ENCODE measurements at regions not wholly inside any gene's neighbourhood (a gene's known extent, or its start where the extent isn't known, plus 50 kb on each side); places are given as distances from the start of the nearest gene placed in this dataset.

DNA sequence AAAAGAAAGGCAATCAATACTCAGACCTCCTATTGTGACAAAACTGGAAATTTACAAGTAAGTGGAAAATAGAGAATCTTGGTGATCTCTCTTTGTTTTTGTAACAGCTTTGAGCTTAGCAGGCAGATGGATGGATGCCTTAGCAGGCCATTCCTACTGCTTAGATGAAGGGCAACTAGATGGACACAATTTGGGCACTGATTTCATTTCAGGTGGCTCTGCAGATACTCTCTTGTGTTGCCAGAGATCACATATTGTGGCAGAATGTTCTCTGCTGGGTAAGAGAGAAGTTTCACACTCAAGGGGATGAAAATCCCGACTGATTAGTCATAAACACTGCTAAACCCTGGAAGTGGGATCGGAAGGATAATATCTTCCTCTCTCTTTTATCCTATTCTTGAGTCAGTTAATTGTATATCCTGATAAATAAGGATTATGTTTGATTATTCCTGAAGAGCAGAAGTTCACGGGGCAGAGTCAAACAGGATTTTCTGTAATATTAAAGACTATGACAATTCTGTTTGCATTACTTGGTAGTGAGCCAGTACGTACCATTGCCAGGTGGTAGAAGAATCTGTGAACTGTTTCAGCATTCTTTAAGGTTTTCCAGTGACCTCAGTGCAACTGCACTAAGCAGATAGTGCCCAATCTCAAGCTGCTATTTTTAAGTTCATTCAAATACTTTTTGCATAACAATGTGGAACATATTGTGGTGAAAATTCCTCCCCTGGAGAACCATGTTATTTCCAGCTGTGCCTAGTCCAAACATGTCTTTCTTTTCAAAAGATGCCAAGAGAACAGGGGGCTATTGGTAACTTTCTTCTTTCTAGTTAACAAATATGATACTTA is 974.3 kb downstream of the FSTL5 start:
- intact Hi-C loops (cut with DNase I; ENCODE audit: low total_unique reads): no loop called here
- Histone ChIP-seq H3K36me3 (no peaks in the 10 kb centered on the region), H3K4me1 (no peaks in the 10 kb centered on the region), H3K4me3 (no peak overlapping the region), H3K27me3 (replicated peaks in 1 of 7) (no peaks in the 10 kb centered on the region), H3K9me3 (no peaks in the 10 kb centered on the region), H3K27ac (no peak overlapping the region)
- TF ChIP-seq CTCF (IDR thresholded peaks at IDR 0.05 in 8 of 11, conservative IDR thresholded peaks at IDR 0.05 in 3 of 11) (no peak), POLR2AphosphoS5 (IDR thresholded peaks at IDR 0.05) (no peak), POLR2A (IDR thresholded peaks at IDR 0.05) (no peak)
- WGBS, 5 donors: 68 to 90% (median 75%) methylated on average over 4 of the region's 4 CpGs
- no peak for DNase-seq

- Histone ChIP-seq H3K27ac (no peak overlapping the region), H3K4me1 (no peaks in the 10 kb centered on the region), H3K9me3 (no peaks in the 10 kb centered on the region), H3K36me3 (no peaks in the 10 kb centered on the region), H3K4me3 (no peak overlapping the region), H3K27me3 (replicated peaks in 1 of 7) (no peaks in the 10 kb centered on the region)
- TF ChIP-seq CTCF (IDR thresholded peaks at IDR 0.05 in 8 of 11, conservative IDR thresholded peaks at IDR 0.05 in 3 of 11): no peak
- no peak for TF ChIP-seq POLR2AphosphoS5 (IDR thresholded peaks at IDR 0.05)
- no peak for TF ChIP-seq POLR2A (IDR thresholded peaks at IDR 0.05)
- intact Hi-C loops (cut with DNase I; ENCODE audit: low total_unique reads): no loop called here
- 82 to 91% (median 87%) methylated on average over 6 of the region's 6 CpGs for WGBS, 5 donors
- DNase-seq: no peak
Observed at GRCh38 chr4:161188578-161188977, 975.2 kb downstream of the FSTL5 start.

DNA sequence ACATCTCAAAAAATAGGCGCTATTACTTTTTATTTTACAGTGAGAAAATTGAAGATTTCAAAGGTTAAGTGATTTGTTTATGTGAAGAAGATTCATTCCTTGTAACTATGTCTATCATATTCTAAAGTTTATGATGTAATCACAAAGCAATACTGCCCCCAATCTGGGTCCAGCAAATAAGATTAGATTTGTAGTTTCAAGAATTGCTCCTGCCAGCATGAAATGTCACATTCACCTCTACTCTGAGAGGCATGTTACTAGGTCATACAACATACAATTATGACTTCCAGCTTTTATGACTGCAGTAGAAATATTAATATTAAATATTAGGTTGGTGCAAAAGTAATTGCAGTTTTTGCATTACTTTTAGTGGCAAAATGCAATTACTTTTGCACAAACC is 976.2 kb downstream of the FSTL5 start:
- Histone ChIP-seq H3K9me3 (no peaks in the 10 kb centered on the region), H3K4me1 (no peaks in the 10 kb centered on the region), H3K36me3 (no peaks in the 10 kb centered on the region), H3K4me3 (no peak overlapping the region), H3K27me3 (replicated peaks in 1 of 7) (no peaks in the 10 kb centered on the region), H3K27ac (no peak overlapping the region)
- WGBS, 5 donors: 81 to 92% (median 82%) methylated on average over 1 of the region's 1 CpG
- DNase-seq: no peak
- TF ChIP-seq POLR2A (IDR thresholded peaks at IDR 0.05): no peak
- TF ChIP-seq POLR2AphosphoS5 (IDR thresholded peaks at IDR 0.05): no peak
- no peak for TF ChIP-seq CTCF (IDR thresholded peaks at IDR 0.05 in 8 of 11, conservative IDR thresholded peaks at IDR 0.05 in 3 of 11)
- intact Hi-C loops (cut with DNase I; ENCODE audit: low total_unique reads): no loop called here

- no peak for DNase-seq
- 51 to 71% (median 61%) methylated on average over 2 of the region's 2 CpGs for WGBS, 5 donors
- intact Hi-C loops (cut with DNase I; ENCODE audit: low total_unique reads): no loop called here
- Histone ChIP-seq H3K27ac (no peak overlapping the region), H3K36me3 (no peaks in the 10 kb centered on the region), H3K27me3 (replicated peaks in 1 of 7) (no peaks in the 10 kb centered on the region), H3K4me1 (no peaks in the 10 kb centered on the region), H3K9me3 (peaks cover 0 to 3% (median 0%) of the 10 kb centered on the region in 8 donors), H3K4me3 (no peak overlapping the region)
- TF ChIP-seq CTCF (IDR thresholded peaks at IDR 0.05 in 8 of 11, conservative IDR thresholded peaks at IDR 0.05 in 3 of 11) (no peak), POLR2A (IDR thresholded peaks at IDR 0.05) (no peak), POLR2AphosphoS5 (IDR thresholded peaks at IDR 0.05) (no peak)
Observed at GRCh38 chr4:161186750-161187149, 977.0 kb downstream of the FSTL5 start.

Data from spleen (tissue), 11 donors.